MM.1S (cell line): ENCODE measurements at regions not wholly inside any gene's neighbourhood (a gene's known extent, or its start where the extent isn't known, plus 50 kb on each side); places are given as distances from the start of the nearest gene placed in this dataset.

ENCODE experiments used
- CTCF ChIP-seq: fragments of 300-600 bp; sonication (generic); IDR thresholded peaks from 2 replicates; pipeline ENCODE4 v1.5.1; 2016; ENCODE audit warnings: antibody characterized with exemption, low read length, mixed read lengths
- EZH2 ChIP-seq: fragments of 300-600 bp; sonication (generic); optimal IDR thresholded peaks from 2 replicates; pipeline ENCODE3; 2017; ENCODE audit warnings: low read depth, mild to moderate bottlenecking, antibody characterized with exemption, low read length, mixed read lengths
- EZH2phosphoT487 ChIP-seq: fragments of 300-600 bp; sonication (generic); IDR thresholded peaks from 2 replicates; pipeline ENCODE4 v1.6.1; 2018; ENCODE audit warnings: antibody characterized with exemption, low read length

GRCh38 chr11:134505125-134505524 is 93.1 kb upstream of the B3GAT1 start:
- TF ChIP-seq CTCF (no peak), EZH2 (no peak), EZH2phosphoT487 (no peak)
